Hindlimb muscle (tissue), 1 donor: ENCODE measurements at regions not wholly inside any gene's neighbourhood (a gene's known extent, or its start where the extent isn't known, plus 50 kb on each side); places are given as distances from the start of the nearest gene placed in this dataset.
"Not testable (repeated sequence)": the region's sequence is repeated elsewhere in the genome, so short reads cannot be mapped to it uniquely, and the experiment has no call there.

Experiments
- DNase-seq: peaks from one replicate; pipeline ENCODE4 v3.0.0-alpha.2; 2013

DNA sequence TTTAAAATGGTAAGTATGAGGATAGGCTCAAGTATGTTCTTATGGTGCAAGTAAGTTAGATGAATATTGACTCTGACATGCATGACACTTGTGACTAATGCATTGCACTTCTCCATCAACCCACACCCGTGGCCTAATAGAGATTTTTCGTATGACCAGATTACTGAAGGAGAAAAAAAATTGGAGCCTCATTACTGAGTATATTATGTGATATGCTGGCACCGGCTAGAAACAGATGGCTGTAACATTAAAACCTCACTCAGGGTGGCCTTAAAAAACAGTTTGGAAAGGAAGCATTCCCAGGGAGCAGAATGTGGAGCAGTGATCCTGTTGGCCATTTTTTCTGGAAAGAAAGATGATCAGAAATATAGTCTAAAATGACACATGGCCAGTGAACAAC, 766.4 kb downstream of the PRELID2 start:
- DNase-seq: no peak

DNA sequence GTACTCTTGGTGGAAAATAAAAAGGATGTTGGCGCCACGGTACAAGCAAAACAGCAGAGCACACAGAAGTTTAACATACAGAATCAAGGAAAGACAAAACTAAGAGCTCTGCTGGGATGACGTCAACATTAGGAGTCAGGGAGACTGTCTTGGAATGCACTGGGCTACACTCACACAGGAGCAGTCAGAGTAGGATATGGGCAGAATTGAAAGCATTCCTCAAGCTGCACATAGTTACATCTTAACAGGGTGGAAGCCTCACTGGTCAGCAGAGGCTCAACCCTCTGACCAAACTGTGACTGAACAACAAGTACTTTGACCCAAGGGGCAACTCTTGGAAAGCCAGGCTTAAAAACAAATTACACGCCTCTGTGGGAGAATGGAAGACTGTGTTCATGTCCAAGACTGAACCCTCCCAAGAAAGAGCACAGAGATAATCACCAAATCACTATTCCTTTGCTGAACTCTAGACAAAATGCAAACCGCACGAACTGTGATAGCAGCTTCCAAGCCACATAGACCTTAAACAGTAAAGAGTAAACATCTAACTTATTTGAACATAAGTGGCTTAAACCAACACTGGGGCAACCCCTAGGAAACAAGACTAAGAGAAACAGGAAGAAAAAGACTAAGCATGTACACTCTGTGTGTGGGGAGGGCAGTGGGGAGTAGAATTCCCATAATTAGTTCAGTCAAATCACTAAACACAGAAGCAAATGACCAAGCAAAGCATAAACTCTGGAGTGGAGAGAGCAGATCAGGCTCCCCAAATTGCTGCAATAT, 772.7 kb downstream of the PRELID2 start:
- no peak for DNase-seq

DNA sequence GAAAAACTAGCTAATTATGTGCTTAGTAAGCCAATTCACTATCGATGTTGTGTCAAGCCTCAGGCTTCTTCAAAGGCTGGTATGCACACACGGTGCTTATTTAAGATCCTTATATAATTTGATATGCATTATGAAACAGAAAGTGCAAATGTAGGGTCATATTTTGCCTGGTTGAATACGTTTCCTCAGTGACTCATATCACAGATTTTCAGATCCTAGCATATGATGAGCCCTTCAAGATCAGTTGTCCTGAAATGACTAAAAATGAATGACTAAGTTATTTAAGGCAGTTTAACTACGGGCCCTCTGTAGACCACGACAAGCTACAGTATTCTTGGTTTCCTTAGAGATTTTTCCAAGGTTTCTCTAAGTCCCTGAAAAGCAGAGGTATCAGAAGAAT, 778.3 kb downstream of the PRELID2 start:
- DNase-seq: no peak

DNA sequence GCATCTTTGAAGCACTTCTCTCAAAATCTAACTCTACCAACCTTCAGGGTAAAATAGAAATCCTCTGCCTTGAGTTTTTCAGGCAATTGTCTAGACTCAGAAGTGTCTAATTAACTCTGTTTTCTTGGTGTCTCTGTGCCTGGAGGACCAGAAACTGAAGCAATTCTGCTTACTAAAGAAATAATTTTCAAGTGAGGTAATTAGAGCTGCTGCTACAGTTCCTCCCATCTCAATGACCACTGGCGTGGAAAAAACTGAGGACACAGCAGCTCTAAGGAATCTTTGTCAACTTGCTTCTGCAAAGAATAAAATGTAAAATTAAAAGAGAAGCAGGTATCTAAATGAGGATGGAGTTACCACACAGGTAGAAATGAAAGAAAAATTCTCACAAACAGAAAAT, 785.0 kb downstream of the PRELID2 start:
- no peak for DNase-seq

DNA sequence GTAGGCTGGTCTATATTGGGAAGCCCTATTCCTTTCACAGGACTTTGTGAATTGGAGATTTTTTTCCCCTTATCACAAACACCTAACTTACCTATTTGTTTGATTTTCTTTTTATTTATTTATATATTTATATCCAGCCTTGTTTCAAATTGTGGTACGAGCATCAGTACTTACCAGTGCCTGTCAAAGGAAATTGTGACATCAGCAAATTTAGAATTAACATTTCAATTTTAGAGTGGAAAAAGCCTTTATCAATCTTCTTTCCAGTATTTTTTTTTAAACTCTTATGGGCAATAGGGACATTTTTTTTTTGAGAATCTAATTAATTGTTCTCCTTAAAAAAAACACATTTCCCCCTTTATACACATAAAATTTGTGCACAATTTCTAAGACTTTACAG, 790.2 kb downstream of the PRELID2 start:
- DNase-seq: no peak

DNA sequence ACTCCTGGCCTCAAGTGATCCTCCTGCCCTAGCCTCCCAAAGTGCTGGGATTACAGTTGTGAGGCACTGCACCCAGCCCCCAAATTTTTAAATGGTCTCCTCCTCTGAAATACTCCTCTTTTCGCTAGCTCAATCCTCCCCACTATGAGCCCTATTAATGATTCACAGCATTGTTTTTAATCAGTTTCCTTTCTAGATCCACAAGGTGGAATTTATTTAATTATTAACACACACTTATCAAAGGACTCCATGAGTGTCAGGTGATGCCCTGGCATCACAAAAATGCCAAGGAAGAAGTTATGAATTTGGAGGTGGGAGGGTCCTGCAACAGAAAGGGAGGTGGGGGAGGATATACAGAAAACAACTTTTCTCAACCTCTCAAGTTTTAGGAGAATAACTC, 806.5 kb downstream of the PRELID2 start:
- DNase-seq: no peak

DNA sequence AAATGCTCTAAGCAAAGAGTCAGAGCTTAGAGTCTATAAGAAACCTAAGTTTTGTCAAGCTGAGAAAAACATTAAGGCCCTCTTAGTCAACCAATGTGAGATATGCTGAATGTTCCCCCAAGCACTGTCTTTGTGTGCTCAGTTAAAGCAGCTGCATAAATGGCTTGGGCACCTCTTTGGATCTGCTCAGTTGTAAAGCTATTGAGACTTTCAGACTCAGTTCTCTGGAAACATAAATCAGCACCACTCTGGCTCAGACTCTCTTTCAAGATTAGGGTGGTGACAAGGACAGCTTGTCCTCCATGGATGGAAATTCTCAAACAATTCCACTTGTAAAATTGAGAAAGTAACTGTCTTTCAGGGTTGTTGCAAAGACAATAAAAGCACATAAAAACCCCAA, 807.9 kb downstream of the PRELID2 start:
- no peak for DNase-seq

DNA sequence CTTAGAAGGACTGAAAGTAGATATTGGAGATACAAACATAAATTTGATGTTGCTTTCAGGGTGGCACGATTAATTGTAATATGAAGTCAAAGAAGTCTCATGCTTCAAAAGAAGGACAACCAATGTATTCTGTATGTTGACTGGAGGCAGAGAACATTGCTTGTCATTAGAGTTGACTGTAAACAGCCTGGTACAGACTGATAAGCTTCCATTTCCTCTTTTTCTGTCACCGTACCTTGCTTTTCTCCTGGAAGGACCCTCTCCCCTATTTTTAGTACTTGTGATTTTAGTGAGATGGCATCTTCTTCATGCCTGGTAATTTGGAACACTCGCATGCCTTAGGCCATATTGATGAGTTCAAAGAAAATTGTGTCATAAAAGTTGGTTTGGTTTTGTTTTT, 809.4 kb downstream of the PRELID2 start:
- no peak for DNase-seq

DNA sequence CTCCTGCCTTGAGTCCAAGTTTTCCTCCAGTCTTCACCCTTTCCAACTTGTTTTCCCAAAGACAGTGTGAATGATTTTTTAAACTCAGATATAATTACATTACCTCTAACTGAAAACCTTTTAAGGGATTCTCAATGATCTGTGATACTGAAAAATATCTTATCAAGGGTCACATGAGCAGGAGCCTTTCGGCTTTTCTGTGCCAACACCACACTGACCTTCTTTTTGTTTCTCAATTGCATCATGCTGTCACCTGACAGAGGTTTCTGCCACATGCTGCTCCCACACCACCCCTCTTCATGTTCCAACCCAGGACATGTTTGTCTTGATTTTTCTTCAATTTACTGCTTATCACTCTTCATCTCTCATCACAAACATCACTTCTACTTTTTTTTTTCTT, 820.0 kb downstream of the PRELID2 start:
- no peak for DNase-seq

DNA sequence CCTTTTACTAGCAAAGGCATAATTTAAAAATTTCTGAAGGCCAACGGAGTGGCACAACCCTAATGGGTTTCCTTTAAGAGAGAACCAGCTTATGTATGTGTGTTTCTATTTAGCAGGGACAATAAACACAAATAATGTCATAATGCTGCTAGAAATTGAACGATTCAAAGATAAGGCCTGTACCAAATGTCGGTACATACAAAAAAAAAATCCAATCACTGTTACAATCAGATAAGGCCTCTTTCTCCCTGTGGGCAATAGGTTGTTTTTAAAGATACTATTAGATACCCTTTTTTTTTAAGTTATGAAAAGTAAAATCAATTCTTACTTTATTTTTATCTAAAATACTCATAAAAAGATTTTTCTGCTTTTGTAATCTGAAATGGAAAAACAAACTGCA, 821.0 kb downstream of the PRELID2 start:
- DNase-seq: no peak

DNA sequence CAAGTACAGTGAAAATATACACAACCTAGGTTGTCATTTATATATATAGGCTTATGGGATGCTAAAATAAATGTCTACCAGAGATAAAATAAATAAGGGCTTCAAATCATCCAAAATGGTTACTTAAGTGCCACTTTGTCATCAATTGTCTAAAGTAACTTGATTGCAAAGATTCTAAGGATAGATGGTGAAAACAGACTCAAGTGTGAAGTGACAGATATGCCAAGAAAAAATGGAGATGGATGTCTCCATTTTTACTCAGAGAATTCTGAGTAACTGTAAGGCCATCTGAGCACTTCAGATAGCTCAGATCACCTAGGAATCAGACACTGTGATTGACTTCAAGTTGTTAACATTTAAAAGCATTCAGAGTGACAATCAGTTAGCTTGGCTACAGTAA, 824.3 kb downstream of the PRELID2 start:
- DNase-seq: no peak

DNA sequence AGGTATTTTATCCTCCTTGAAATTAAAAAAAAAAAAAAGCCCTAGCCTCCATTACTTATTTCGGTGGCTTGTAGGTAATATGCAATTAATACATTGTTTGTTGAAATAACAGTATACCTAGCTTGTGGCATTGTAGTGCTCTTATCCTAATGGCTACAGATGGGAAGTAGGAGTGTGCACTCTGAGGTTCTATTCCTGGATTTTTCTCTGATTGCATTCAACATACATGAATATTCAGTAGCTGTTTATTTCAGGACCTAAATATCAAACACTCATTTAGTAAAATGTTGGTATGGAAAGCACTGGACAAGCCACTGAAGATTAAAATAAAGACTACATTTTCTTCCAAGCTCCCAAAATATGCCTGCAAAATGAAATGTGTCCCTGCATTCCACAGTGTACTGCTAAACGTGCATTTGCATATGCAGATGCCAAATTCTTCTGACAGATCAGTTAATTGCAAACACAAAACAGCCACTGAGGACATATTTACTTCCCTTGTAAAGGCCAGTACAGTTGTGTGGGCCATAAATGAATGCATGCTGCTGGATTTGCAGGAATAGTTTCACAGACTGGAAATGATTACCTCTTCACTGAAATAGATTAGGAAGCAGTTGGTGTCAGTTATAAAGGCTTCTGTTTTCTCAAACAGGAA, 826.1 kb downstream of the PRELID2 start:
- no peak for DNase-seq

DNA sequence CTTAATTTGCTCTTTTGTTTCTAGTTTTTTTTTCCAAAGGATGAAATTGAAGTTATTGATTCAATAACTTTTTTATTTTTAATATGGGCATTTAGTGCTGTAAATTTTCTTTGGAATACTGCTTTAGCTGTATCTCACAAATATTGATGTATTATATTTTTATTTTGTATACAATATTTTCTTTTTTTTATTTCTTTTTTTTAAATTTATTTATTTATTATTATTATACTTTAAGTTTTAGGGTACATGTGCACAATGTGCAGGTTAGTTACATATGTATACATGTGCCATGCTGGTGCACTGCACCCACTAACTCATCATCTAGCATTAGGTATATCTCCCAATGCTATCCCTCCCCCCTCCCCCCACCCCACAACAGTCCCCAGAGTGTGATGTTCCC, 823.7 kb downstream of the KCTD16 start:
- DNase-seq: not testable (repeated sequence)

DNA sequence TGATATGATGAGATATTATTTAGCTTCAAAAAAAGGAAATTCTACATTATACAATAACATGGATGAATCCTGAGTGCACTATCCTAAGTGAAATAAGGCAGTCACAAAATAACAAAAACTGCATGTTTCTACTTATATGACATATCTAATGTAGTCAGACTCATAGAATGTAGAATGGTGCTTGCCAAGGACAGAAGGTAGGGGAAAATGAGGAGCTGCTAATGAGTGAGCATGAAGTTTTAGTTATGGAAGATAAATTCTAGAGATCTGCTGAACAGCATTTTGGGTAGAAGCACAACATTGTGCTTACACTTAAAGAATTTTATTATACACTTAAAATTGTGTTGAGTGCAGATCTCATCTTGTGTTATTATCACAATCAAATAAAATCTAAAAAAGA, 812.4 kb downstream of the KCTD16 start:
- no peak for DNase-seq

DNA sequence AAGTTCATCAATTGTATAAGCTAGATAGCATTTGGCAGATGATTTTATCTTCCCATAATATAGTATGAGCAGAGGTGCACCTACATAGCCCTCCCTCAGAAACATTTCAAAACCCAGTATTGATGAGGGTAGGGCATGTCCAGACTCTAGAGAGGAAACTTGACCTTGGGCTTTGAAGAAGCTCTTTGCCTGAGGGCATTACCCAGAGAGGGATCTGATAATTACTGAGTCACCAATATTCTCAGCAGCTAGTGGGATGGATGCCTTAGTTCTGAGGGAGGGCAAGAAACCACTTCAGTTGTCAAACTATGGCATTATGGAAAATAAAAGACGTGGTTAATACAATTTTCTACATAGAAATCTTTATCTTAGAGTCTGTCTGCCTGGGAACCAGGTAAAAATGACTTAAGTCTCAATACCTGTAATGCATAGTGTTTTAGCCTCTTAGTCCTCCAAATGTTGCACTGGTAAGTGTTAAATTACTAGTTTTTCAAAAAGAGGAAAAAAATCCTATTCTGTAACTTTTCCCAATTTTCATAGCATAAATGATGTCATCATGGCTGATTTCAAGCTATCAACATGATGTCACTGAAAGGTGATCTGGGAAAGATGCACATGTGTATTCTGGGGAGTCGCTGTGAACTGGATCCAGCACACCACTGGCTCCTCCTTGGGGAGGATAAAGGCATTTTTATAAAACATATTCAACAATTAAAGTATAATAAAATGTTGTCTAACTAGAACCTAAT, 809.0 kb downstream of the KCTD16 start:
- no peak for DNase-seq

DNA sequence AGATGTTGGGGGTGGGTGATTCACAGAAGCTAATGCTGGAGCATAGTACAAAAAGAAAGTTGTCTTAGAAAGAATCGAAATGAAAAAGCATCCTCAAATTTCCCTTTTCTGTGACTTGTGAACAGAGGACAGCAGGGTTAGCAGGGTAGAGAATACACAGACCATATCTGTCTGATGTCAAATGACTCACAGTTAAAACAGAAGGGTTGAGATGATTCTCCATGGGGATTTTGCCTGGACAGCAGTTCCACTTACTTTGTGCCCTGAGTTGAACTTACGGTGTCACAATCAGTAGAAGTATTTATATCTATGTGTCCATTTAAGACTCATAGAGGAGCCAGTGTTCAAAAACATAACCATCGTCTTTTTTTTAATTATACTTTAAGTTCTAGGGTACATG, 801.6 kb downstream of the KCTD16 start:
- DNase-seq: no peak

DNA sequence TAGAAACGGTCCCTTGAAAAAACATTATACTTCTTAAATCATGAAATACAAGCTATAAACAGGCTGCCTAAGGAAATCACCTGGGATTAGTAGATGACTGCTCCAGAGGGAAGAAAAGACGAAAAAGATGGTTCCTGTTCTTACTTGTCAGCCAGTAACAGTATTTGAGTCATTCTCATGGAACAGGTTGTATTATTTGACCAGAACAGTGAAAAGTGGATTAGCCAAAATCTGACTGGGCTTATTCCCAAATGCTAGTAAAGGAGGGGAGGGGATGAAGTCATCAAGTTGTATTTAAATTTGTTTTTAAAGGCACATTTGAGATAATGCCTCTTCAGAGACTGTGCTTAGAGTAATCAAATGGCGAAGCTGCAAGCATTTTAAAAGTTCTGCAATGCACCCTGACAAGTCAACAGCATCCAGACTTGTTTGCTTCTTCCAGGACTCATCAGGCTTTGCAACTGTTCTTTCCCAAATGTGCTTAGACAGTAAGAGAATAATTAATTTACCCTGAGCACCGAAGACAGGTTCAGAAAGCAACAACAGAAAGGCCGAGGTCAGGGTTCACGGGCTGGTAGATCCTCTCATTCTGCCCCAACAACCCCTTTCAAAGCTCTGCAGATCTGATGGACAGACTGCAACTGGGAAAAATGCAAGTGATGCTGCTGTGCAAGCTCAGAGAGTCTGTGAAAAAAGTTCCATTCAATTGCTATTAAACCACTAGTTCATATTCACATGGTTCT, 800.6 kb downstream of the KCTD16 start:
- peak; percentile 46 for DNase-seq

DNA sequence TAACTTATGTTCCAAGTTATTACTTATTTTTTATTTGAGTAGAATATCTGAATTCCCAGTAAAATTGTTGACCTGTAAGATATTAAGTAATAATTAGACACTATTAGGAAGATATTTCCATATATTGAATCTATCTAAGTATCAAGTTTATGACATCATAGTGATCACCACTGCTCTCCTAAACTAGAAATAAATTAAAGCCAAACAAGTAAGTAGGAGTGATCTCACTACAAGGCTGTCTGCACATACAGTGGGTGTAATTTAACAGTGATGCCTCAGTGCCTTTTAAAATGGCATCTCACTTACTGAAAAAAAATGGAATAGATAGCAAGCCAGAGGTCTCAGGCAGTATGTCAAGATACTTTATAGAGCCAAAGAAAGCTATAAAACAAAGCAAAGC, 789.6 kb downstream of the KCTD16 start:
- no peak for DNase-seq

DNA sequence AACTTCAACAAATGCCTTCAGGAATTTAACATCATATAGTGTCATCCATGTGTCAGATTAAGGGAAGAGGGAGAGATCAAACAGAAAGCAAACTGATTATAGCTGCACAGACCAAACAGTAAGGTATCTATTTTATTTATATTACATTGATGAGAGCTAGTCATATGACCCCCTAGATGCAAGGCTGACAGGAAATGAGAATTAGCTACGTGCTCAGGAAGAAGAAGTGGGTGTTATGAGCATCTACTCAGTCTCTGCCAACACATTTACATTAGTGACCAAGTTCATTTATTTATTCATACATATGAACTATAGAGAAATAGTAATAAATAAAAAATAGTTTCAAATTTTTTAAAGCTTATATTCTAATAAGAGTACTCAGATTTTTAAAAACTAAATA, 787.3 kb downstream of the KCTD16 start:
- no peak for DNase-seq

DNA sequence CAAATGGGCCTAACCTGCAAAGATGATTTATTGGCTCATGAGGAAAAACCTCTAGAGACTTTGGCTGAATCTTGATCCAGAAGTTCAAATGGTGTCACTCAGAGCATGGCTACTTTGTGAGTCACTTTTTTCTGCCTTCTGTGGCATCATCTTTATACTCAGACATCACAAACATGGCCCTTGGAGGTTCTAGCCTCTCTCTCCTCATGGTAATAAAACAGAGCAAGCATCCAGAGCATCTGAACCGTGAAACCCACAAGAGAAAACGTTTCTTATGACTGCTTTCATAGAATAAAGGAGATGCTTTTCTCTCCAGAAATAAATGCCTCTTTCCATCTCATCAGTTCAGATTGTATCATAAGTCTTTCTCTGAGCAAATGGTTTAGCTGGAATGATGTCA, 780.3 kb downstream of the KCTD16 start:
- DNase-seq: no peak

DNA sequence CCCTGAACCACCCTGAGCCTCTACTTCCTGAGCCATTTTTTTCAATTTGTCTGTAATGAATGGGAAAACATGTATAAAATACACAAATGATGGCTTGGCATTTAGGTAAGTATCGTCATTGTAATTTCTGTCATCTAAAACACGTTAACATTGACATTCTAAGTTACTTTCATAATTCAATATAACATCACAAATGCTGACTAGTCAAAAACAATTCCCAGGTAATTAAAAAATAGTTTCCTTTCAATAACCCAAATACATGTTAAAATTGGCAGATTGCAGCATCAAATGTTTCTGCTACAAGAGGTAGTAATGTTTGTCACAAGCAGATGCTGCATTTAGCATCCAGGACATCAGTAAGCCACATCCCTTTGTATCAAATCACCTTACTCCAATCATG, 776.4 kb downstream of the KCTD16 start:
- DNase-seq: no peak

DNA sequence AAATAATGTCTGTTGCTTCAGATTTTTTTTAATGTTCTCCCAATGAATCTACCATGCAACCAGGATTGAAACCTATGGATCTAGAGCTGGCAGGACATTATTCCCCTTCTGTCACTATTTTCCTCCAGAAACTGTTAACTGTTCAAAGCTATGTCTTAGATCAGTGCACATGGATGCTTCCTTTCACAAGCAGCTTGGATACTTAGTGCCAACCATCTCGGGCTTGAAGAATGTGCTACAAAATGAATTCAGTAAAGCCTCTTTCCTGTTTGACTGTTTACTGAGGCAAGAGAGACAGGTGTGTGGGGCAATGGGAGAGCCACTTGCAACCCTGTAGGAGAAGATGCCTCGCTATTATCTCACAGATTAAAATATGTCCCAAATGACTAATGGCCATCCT, 774.8 kb downstream of the KCTD16 start:
- no peak for DNase-seq

DNA sequence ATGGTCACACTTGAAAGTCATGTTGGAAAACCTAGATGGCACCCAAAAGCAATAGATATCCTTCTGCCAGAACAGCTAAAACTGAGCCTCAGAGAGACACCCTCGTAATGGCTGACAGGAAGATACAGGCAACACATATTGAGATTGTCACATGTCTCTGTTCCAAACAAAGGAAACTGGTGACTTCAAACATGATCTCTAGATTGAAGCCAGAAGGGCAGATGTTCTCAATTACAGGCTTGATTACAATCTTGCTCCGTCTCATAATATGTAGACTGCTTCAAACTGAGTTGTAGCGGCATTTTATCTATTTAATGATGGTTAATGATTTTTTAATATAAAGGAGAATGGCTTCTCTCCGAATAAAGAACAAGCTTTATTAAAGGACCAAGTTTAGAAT, 774.3 kb downstream of the KCTD16 start:
- no peak for DNase-seq
